NOMO-1 treated with dmso at 0.1 percent for 144 hours (cell line): ENCODE measurements at regions not wholly inside any gene's neighbourhood (a gene's known extent, or its start where the extent isn't known, plus 50 kb on each side); places are given as distances from the start of the nearest gene placed in this dataset.

Source experiments
- DNase-seq: peaks from one replicate; lab custom pipeline; 2025; ENCODE audit not compliant: unreplicated experiment; lab: John Stamatoyannopoulos, UW

- DNase-seq: no peak
Measured at GRCh38 chr20:40189621-40190020, 499.4 kb downstream of the MAFB start.

GRCh38 chr20:40188319-40188718 is 500.7 kb downstream of the MAFB start:
- DNase-seq: no peak

GRCh38 chr20:40186826-40187225 is 502.2 kb downstream of the MAFB start:
- DNase-seq: no peak

- no peak for DNase-seq
Measured at GRCh38 chr20:40181676-40182075, 507.4 kb downstream of the MAFB start.

- no peak for DNase-seq
Measured at GRCh38 chr20:40176098-40176841, 512.8 kb downstream of the MAFB start.

- DNase-seq: no peak
Measured at GRCh38 chr20:40175296-40175695, 513.7 kb downstream of the MAFB start.

- DNase-seq: no peak
Measured at GRCh38 chr20:40173872-40174271, 515.2 kb downstream of the MAFB start.

GRCh38 chr20:40168981-40169620 is 519.9 kb downstream of the MAFB start:
- DNase-seq: no peak

- DNase-seq: no peak
Measured at GRCh38 chr20:40161391-40161790, 527.6 kb downstream of the MAFB start.

GRCh38 chr20:40160097-40160550 is 528.9 kb downstream of the MAFB start:
- DNase-seq: peak; percentile 35

- no peak for DNase-seq
Measured at GRCh38 chr20:40159276-40159675, 529.8 kb downstream of the MAFB start.

- DNase-seq: no peak
Measured at GRCh38 chr20:40156600-40157317, 532.3 kb downstream of the MAFB start.

GRCh38 chr20:40154514-40154913 is 534.5 kb downstream of the MAFB start:
- no peak for DNase-seq

- no peak for DNase-seq
Measured at GRCh38 chr20:40148886-40149285, 540.1 kb downstream of the MAFB start.

GRCh38 chr20:40146071-40146470 is 543.0 kb downstream of the MAFB start:
- DNase-seq: no peak

GRCh38 chr20:40144581-40144980 is 544.5 kb downstream of the MAFB start:
- no peak for DNase-seq

GRCh38 chr20:40134176-40134575 is 554.9 kb downstream of the MAFB start:
- DNase-seq: no peak

- DNase-seq: no peak
Measured at GRCh38 chr20:40120827-40121226, 568.2 kb downstream of the MAFB start.

GRCh38 chr20:40111282-40111681 is 577.8 kb downstream of the MAFB start:
- no peak for DNase-seq

GRCh38 chr20:40110311-40110831 is 578.7 kb downstream of the MAFB start:
- DNase-seq: no peak

GRCh38 chr20:40109136-40109535 is 579.9 kb downstream of the MAFB start:
- DNase-seq: no peak

GRCh38 chr20:40108321-40108720 is 580.7 kb downstream of the MAFB start:
- DNase-seq: no peak
